Muscle layer of colon (tissue), 2 donors: ENCODE measurements at regions not wholly inside any gene's neighbourhood (a gene's known extent, or its start where the extent isn't known, plus 50 kb on each side); places are given as distances from the start of the nearest gene placed in this dataset.

ENCODE experiments used
- H3K27ac ChIP-seq: one replicate; pipeline ENCODE4 v1.7.0; 2013; ENCODE audit warnings: low read depth, mild to moderate bottlenecking, low read length, moderate library complexity
- H3K27me3 ChIP-seq, 2 donors: one replicate each; pipeline ENCODE4 v1.7.0; 2013; ENCODE audit warnings: low read length in 2 of 2, mild to moderate bottlenecking in 2 of 2; ENCODE audit not compliant: insufficient read depth in 2 of 2, control insufficient read depth in 1 of 2
- H3K36me3 ChIP-seq: one replicate; pipeline ENCODE4 v1.7.0; 2013; ENCODE audit warnings: mild to moderate bottlenecking, low read length; ENCODE audit not compliant: insufficient read depth
- H3K4me1 ChIP-seq: one replicate; pipeline ENCODE4 v1.7.0; 2013; ENCODE audit warnings: mild to moderate bottlenecking, low read length; ENCODE audit not compliant: insufficient read depth
- H3K4me3 ChIP-seq, 2 donors: one replicate each; pipeline ENCODE4 v1.7.0; 2013; ENCODE audit warnings: low read length in 2 of 2, low read depth in 1 of 2, mild to moderate bottlenecking in 1 of 2, moderate library complexity in 1 of 2
- H3K9ac ChIP-seq: one replicate; pipeline ENCODE4 v1.7.0; 2013; ENCODE audit warnings: low read length
- H3K9me3 ChIP-seq: one replicate; pipeline ENCODE4 v1.7.0; 2013; ENCODE audit warnings: mild to moderate bottlenecking, low read length
- donor health status: abdominal sarcoma.
- donor health status: Adenocarcinoma of cecum.

GRCh38 chr2:146244131-146244530, 1600.7 kb upstream of the ACVR2A start:
- H3K4me3 ChIP-seq: no peak overlapping the region
- no peaks in the 10 kb centered on the region for H3K9me3 ChIP-seq
- no peak overlapping the region for H3K9ac ChIP-seq

DNA sequence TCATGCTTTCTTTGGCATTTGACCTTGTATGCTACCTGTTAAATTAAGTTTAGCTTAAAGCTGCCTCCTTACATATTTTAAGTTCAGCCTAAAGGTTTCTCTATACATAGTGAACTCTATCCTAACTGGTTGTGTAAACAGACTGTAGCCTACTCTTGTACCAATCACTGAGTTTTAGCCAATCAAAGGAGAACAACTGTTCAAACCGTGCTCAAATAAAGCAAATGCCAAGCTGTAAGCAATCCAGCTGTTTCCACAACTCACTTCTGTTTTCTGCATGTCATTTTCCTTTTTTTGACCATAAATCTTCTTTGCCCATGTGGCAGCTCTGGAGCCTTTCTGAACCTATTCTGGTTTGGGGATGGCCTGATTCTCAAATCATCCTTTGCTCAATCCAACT, 1603.8 kb upstream of the ACVR2A start:
- H3K9me3 ChIP-seq: no peaks in the 10 kb centered on the region

More at GRCh38 chr2:146244131-146244530, 1600.7 kb upstream of the ACVR2A start:
- H3K36me3 ChIP-seq: no peaks in the 10 kb centered on the region
- no peaks in the 10 kb centered on the region for H3K4me1 ChIP-seq
- no peak overlapping the region for H3K27ac ChIP-seq
- no peaks in the 10 kb centered on the region for H3K27me3 ChIP-seq

GRCh38 chr2:146240391-146240790, 1604.4 kb upstream of the ACVR2A start:
- no peaks in the 10 kb centered on the region for H3K4me1 ChIP-seq
- no peaks in the 10 kb centered on the region for H3K9me3 ChIP-seq
- no peaks in the 10 kb centered on the region for H3K36me3 ChIP-seq
- H3K9ac ChIP-seq: no peak overlapping the region
- H3K27me3 ChIP-seq: no peaks in the 10 kb centered on the region
- no peak overlapping the region for H3K27ac ChIP-seq
- no peak overlapping the region for H3K4me3 ChIP-seq

More for the DNA sequence above, 1603.8 kb upstream of the ACVR2A start:
- no peaks in the 10 kb centered on the region for H3K36me3 ChIP-seq
- H3K4me1 ChIP-seq: no peaks in the 10 kb centered on the region
- no peak overlapping the region for H3K27ac ChIP-seq
- no peaks in the 10 kb centered on the region for H3K27me3 ChIP-seq
- H3K9ac ChIP-seq: no peak overlapping the region
- no peak overlapping the region for H3K4me3 ChIP-seq

DNA sequence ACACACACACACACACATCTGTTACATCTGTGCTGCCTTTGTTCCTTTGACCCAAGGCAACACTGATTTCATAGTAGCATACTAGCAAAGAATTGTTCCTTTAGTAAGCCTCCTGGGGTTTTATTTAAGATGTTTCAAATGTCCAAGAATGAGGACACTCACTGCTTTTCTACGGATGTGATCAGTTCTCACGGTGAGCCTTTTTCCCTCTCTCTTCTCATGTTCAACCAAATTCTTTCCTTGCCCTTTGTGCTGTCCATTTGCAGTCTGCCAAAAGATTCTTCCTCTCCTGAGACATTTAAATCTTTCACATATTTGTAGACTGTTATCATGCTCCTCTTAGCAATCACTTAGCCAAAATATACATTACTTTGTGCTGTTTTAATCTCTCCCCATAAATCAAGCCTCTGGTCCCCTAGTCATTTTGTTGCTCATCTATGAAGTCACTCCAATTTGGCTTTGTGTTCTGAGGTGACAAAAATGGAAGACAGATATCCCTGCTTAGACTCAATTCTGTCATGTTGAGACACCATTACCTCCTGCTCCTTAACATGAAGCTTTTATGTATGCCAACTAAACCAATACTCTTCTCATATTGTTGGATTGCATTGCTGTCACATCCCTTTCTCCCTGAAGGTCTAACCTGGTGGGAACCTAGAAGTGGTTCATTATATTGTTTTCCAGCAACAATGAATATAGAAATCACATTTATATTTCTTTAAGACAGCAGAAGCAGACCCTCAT, 1605.3 kb upstream of the ACVR2A start:
- Histone ChIP-seq H3K4me3 (no peak overlapping the region), H3K9ac (no peak overlapping the region), H3K27ac (no peak overlapping the region), H3K9me3 (no peaks in the 10 kb centered on the region), H3K27me3 (no peaks in the 10 kb centered on the region), H3K4me1 (no peaks in the 10 kb centered on the region), H3K36me3 (no peaks in the 10 kb centered on the region)

- Histone ChIP-seq H3K9ac (no peak overlapping the region), H3K27me3 (no peaks in the 10 kb centered on the region), H3K4me3 (no peak overlapping the region), H3K36me3 (no peaks in the 10 kb centered on the region), H3K27ac (no peak overlapping the region), H3K4me1 (no peaks in the 10 kb centered on the region), H3K9me3 (no peaks in the 10 kb centered on the region)
These were observed 1606.4 kb upstream of the ACVR2A start for GRCh38 chr2:146238254-146238966.

DNA sequence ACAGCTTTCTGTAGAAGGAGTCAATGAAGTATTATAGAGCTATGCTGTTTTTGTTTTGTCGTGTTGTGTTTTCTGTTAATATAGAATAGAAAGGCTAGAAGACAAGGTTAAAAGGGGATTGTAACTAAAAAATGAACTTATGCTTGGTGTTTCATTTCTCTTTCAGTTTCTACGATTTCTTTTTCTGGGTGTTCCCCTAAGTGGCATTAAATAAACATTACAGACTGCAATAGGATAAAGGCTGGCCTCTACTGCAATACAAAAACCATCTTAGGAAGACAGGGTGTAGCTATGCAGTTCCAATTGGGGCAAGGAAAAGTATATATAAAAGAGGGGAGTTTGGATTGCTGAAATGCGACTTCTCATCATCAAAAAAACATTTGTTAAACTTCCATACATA, 1609.7 kb upstream of the ACVR2A start:
- Histone ChIP-seq H3K36me3 (no peaks in the 10 kb centered on the region), H3K9ac (no peak overlapping the region), H3K4me1 (no peaks in the 10 kb centered on the region), H3K4me3 (no peak overlapping the region), H3K9me3 (no peaks in the 10 kb centered on the region), H3K27ac (no peak overlapping the region), H3K27me3 (no peaks in the 10 kb centered on the region)

- no peak overlapping the region for H3K9ac ChIP-seq
- H3K27ac ChIP-seq: no peak overlapping the region
- H3K9me3 ChIP-seq: no peaks in the 10 kb centered on the region
- no peaks in the 10 kb centered on the region for H3K4me1 ChIP-seq
- H3K36me3 ChIP-seq: no peaks in the 10 kb centered on the region
- H3K27me3 ChIP-seq: no peaks in the 10 kb centered on the region
- no peak overlapping the region for H3K4me3 ChIP-seq
These were observed 1615.2 kb upstream of the ACVR2A start for GRCh38 chr2:146229508-146230155.

DNA sequence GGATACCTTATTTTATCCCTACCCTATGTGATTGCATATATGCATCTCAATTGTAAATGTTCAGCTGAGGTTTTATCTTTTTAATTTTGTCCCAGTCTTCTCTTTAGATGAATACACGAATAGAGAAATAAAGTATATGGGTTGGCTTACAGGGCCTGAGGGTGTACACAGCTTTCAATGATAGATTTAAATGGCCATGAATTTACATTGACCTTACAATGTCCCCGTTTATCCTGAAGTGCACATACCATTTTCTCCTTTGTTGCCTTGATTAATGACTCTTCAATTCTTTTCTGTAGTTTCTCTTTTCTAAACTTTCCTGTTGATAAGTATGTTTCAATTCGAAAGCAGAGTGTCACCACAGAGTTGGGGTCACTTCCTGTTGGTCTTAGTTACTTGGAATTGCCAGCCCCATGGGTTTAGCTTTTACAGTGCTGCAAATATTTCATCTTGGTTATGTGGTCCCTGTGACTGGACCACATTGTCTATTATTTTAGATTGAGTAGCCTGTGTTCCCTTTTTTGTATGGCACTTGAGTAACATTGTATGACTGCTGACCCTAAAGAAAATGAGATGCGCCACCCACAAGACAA, 1616.3 kb upstream of the ACVR2A start:
- no peak overlapping the region for H3K27ac ChIP-seq
- no peaks in the 10 kb centered on the region for H3K4me1 ChIP-seq
- H3K27me3 ChIP-seq: no peaks in the 10 kb centered on the region
- no peaks in the 10 kb centered on the region for H3K9me3 ChIP-seq
- no peaks in the 10 kb centered on the region for H3K36me3 ChIP-seq
- no peak overlapping the region for H3K4me3 ChIP-seq
- no peak overlapping the region for H3K9ac ChIP-seq

DNA sequence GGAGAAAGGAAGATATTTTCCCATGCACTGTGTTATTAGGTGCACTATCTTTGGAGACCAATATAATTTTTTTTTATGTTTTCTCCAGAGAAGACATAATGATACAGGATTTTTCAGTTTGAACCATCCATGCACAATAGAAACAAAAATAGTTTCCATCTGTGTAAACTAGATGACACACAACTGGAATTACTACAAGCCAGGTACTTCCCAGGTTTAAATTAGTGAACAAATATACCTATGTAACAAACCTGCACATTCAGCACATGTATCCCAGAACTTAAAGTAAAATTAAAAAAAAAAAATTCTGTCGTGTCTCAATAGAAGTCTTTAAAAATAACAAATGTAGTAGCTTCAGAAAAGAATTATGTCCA, 1616.8 kb upstream of the ACVR2A start:
- no peak overlapping the region for H3K27ac ChIP-seq
- no peak overlapping the region for H3K9ac ChIP-seq
- no peaks in the 10 kb centered on the region for H3K36me3 ChIP-seq
- H3K27me3 ChIP-seq: no peaks in the 10 kb centered on the region
- H3K4me3 ChIP-seq: no peak overlapping the region
- no peaks in the 10 kb centered on the region for H3K4me1 ChIP-seq
- no peaks in the 10 kb centered on the region for H3K9me3 ChIP-seq

DNA sequence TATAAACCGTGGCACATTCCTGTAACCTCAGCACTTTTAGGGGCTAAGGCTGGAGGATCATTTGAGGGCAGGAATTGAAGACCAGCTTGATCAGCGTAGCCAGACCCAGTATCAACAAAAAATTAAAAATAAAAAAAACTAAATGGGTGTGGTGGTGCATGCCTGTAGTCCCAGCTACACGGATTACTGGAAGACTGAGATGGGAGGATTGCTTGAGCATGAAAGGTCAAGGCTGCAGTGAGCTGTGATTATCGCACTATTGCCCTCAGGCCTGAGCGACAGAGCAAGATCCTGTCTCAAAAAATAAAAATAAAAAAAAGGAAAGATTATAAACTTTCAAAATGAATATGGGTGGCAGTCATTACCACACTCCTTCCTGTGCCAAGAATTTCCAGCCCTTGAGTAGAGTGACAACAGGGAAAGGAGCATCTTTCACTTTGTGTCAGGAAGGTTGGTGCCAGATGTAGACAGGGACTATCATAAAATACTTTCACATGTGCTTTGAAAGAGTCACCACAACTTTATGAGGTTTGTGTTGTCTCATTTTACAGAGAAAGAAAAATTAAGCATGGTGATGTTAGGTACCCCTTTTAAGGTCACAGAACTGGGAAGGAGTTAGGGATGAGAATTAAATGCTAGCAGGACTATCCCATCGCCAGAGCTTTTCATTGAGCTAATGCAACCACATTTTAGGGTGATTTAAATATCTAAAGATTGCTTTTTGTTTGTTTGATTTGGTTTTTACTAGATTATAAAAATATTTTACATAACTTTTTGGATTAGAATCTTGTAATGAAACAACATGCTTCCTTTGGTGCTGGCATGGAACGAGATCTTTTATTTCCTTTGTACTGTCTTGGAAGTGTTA, 1617.4 kb upstream of the ACVR2A start:
- no peaks in the 10 kb centered on the region for H3K36me3 ChIP-seq
- H3K9me3 ChIP-seq: no peaks in the 10 kb centered on the region
- H3K27ac ChIP-seq: no peak overlapping the region
- H3K27me3 ChIP-seq: no peaks in the 10 kb centered on the region
- no peaks in the 10 kb centered on the region for H3K4me1 ChIP-seq
- no peak overlapping the region for H3K4me3 ChIP-seq
- no peak overlapping the region for H3K9ac ChIP-seq

DNA sequence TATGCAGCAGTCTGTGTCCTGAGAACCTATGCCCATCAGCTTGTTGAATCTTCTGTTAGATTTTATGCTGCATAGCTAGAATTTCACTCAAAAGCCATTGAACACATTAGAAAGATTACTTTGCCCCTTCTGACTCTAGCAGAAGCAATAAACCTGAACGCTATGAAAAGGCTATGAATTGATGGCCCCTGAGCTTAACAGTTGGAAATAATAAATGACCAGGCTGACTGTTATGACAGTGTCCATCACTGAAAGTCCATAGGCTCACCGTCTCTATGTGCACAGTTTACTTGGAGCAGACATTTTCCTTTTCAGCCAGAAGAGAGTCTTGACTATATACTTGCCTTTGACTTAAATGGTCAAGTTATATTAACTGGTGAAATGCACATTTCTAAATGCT, 1618.8 kb upstream of the ACVR2A start:
- Histone ChIP-seq H3K9ac (no peak overlapping the region), H3K36me3 (no peaks in the 10 kb centered on the region), H3K27me3 (no peaks in the 10 kb centered on the region), H3K4me3 (no peak overlapping the region), H3K4me1 (no peaks in the 10 kb centered on the region), H3K9me3 (no peaks in the 10 kb centered on the region), H3K27ac (no peak overlapping the region)
